ENCODE measurements at regions not wholly inside any gene's neighbourhood (a gene's known extent, or its start where the extent isn't known, plus 50 kb on each side); places are given as distances from the start of the nearest gene placed in this dataset.
"Not testable (repeated sequence)": the region's sequence is repeated elsewhere in the genome, so short reads cannot be mapped to it uniquely, and the experiment has no call there.

DNA sequence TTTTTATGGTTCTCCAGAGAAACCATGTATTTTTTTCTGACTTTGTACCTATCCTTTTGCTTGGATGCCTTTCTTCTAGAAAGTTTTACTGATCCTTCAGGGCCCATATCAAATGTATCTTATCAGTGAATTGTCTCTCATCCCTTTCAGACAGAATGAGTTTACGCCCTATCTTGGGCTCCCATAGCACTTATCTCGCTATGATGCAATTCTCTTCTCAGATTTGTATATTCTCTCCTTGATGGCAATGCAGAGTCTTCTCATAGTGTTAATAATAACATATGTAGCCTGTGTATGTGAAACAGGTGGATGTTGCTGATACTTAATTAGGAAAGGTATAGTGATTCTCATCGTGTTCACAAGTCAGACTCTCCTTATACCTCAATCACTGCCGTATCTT is 336.2 kb downstream of the UTRN start:
- no peak for DNase-seq

DNA sequence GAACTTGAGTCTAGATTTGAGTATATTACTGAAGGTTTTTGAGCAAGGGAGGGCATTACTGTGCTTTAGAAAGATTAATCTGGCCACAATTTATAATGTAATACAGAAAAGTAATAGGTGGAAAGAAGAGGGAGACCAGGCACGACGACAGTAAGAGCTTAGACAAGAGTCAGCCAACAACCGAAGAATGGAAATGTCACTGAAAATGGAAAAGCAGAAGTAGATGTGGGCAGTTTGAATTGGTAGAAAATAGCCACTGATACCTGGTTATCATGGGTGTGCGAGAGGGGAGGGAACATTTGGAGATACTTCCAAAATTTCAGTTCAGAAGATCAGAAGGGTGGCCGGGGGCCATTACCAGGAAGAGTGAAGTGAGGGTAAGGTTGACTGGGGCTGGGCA is 339.1 kb downstream of the UTRN start:
- DNase-seq: no peak

DNA sequence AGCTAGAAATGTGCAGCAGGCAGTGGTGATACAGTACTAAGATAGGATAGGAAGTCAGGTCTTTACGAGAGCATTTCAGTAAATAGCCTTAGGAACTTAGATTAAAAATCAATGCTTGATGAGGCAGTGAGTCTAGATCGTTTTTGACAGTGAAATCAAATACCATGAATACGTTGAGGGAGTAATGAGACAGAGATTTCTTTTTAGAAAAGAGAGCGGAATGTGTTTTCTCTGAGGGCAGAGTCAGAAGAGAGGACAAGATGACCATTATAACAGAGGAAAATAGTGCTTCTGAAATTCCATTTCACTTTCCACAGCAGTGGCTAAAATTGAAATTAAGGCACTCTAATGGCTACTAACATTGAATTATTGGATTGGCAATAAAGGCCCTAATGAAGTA is 339.6 kb downstream of the UTRN start:
- DNase-seq: no peak

DNA sequence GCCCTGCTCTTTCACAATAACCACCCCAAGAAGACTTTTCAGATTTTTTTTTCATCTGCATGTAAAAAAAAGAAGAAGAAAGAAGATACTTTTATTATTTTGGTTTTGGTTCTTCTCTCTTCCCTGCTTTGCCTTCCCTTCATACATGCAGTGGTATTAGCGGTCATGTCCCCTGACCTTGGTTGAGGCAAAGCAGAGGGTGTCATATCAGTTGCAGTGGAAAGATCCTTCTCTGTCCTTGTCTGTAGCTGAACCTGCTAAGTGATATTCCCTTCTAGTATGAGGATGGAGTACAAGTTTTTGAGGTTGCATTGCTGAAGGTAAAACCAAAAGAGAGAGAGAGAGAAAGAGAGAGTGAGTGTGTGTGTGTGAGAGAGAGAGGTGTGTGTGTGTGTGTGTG is 345.7 kb downstream of the UTRN start:
- no peak for DNase-seq

DNA sequence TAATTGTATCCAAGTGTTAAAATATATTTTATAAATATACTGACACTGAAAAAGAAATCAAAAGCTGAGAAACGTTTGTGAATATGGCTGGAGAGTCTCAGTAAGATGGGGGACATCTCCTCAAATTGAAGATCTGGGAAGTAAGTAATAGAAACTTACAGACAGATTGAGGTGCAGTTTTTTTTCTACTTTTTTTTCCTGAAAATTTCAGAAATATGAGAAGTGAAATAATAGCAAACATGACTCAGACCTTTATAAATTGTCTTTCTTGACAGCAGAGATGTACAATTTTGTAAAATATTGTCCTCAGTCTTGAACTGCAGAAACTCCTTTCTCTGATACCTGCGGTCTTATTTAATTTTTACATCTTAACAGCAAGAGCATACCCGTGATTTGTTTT is 347.1 kb downstream of the UTRN start:
- DNase-seq: no peak

DNA sequence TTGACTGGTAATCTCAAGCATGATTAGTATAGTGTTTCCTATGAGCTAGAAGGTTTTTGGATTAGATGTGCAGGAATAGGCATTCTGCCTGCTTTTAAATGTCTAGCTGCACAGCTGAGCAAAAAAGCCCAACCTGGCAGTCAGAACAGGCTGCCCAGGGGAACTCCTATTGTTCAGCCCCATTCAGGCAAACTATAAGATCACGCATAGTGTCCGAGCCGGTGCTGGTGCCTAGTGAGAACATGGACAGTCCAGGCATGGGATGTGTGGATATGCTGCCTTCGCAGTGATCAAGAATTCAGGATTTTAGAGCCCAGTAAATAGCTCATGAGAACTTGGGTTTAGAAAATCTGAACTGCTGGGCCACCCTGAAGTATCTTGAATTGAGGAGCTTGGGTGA is 348.8 kb downstream of the UTRN start:
- DNase-seq: no peak

DNA sequence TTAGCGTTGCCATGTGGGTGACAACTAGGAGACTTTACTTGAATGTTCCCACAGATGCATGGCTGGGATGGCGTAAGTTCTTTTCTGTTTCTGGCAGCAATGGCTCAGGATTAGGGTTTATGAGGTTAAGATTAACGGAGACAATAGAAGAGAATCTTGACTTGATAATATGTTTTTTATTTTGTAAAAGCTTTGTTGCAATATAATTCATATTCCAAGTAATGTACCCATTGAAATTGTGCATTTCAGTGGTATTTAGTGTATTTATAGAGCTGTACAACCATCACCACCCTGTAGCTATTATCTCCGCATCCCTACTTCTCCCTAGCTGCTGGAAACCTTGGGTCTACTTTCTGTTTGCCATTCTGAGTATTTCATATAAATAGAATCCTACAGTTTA is 349.2 kb downstream of the UTRN start:
- DNase-seq: no peak

DNA sequence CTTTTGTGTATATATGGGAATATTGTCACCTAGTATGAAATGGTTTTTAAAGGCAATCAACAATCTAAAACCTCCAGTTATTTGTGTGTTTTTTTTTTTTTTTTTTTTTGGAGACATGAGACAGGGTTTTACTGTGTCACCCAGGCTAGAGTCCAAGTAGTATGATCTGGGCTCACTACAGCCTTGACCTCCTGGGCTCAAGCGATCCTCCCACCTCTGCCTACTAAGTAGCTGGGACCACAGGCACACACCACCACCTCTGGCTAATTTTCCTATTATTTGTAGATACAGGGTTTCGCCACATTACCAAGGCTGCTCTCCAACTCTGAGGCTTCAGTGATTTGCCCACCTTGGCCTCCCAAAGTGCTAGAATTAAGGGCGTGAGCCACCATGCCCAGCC is 349.9 kb downstream of the UTRN start:
- no peak for DNase-seq

DNA sequence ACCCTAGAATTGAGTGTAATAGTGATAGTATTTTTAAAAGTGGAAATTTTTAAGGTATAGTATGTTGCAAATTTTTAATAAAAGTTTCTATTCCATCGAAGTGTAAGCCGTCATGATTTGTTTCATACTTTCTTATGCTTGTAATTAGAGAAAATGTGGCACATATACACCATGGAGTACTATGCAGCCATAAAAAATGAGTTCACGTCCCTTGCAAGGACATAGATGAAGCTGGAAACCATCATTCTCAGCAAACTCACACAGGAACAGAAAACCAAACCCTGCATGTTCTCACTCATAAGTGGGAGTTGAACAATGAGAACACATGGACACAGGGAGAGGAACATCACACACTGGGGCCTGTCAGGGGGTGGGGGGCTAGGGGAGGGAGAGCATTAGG is 350.9 kb downstream of the UTRN start:
- not testable (repeated sequence) for DNase-seq

DNA sequence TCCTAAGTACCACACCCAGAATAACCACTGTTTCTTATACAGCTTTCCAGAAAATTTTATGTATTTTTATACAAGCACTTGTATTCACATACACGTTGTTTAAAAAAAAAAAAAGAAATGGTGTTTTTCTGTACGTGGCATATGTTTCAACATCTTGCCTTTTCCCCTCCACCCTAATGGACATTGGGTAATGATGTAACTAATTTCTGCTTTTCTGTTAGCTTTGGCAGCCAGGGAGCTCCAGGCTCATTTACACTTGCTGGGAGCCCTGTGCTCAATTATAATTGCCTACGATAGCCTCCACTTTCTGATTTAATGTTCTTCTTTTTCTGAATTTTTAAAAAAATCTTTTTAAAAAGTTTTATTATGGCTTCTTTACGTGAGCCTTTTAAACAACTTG is 352.4 kb downstream of the UTRN start:
- DNase-seq: no peak

DNA sequence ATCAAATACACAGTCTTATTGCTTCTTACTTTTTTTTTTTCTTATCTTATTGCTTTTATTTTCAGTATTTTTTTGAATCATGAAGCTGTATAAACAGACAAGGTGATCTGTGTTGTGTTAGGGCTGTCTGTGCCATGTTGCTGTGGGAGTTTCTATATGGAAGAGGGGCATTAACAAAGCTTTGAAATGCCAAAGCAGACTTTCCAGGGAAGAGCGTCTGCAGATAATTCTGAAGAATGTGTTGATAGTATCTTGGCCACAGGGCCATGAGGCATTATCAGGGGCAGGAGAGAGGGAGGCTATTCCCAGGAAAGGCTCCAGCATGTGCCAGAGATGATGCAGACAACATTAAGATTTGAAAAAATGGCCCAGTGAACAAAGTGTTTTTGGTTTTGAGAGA is 354.5 kb downstream of the UTRN start:
- no peak for DNase-seq

DNA sequence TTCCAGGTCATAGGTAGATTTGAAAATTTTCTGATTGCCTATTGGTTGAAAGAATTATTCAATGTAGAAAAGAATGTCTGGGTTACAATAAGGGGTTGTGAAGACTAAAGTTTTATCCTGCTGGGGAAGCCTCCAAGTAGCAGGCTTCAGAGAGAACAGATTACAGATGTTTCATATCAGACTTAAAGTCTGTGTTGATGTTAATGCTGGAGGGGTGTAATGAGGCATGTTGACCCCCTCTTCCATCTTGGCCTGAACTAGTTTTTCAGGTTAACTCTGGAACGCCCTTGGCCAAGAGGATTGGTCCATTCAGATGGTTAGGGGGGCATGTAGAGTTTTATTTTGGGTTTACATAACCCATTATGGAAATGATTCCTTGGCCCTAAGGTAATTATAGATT is 356.2 kb downstream of the UTRN start:
- DNase-seq: no peak

DNA sequence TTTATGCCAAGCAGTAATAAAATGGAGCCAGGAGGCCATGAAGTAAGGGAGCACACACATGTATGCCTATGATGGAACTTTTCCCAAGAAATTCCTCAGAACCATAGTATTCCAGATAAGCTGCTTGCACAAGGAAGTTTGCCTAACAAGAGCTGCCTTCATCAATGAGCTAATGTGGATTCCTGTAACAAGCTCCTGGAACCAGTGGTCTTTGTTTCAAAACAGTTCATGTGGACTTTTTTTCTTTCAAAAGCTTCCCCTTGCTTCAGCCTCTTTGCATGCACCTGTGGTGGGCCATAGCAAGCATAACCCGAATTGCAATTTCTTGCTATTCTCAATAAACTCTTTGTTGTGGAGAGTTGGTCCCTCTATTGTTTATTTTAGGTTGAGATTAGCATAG is 359.6 kb downstream of the UTRN start:
- no peak for DNase-seq

DNA sequence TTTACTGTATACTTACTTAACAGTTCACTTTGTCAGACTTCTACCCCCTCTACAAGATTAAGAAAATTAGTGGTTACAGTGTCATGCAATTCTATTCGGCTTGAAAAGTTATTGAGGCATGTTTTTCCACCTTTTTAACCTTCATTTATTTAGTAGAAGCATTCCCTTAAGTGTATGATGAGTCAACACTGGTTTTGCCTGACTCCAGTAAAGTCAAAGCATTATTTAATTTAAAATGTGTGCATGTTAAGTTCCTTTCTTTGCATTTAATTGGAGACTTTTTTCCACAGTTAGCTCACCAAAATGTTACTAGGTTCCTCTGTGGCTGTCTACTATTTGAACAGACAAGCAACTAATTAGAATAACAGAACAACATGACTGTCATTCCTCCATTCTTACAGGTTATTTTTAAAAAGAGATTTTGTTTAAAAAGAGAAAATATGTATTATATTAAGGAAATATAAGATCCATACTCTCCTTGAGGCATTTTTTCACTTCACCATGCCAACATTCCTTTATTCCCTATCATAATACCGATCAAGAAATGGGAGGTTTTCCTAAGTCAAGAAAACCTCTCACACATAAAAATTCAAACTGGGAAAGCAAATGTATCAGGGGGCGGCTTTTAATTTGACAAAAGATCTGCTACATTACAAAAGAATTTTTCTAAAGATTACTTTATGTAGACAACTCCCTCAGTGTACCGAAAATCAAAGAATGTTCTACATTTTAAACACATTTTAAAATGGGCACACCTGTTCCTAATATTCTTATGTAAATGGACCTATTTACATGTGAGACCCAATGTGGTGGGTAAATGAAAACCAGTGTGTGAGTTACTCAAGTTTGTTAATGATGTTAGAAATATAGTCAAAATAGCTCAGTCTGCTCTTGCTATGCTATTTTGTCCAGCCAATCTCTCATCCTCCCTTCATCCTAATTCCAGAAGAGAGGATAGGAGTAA is 361.2 kb downstream of the UTRN start:
- DNase-seq: peak; percentile 27

DNA sequence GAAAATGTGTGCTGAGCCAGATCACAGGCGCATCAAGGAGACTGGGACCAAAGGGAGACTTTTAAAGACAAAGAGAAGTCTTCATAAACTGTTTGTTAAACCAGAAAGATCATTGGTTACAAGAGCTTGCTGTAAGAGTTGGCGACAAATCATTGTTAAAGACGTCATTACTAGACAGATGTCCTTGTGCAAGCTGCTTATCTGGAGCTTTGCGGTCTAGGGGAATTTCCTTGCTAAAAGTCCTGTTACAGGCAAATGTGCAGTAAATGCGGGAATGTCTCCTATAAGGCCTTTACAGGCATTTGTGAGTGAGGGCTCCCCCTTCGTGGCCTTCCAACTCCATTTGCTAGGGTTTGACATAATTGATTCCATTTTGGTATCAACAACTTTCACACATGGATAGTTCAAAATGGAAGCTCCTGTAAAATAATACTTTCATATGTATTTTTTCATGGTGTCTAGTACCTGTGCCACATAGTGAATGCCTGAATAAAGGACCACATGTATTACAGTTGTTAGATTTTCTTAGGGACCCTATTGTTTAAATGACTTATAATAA is 362.4 kb downstream of the UTRN start:
- no peak for DNase-seq

DNA sequence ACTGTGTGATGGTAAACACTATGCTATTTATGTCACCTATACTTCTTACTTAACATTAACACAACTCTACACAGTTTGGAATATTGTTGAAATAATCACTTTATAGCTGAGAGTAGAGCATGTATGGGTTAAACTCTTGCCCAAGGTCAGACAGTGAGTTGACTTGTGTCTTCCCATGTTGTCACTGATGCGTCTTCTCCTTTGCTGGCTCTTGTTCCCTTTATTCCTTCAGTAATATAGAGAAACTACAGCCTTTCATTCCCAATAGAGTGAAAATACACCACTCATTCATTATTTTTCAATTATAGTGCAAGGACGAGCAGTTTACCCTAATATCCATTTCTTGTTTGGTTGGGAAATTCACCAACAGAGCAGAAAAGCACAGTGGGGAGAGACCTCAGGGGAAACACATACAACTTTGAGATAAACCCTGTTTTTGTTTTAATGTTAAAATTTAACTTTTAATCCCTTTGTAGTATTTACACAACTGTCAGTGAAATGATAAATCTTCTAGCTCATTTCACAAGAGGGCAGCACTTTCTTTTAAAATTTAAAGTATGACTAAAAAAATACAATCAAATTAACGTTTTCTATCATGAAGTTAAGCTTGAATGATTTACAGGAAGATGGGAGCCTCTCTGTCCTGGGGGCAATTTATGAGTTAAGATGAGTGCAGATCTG is 363.0 kb downstream of the UTRN start:
- DNase-seq: no peak

DNA sequence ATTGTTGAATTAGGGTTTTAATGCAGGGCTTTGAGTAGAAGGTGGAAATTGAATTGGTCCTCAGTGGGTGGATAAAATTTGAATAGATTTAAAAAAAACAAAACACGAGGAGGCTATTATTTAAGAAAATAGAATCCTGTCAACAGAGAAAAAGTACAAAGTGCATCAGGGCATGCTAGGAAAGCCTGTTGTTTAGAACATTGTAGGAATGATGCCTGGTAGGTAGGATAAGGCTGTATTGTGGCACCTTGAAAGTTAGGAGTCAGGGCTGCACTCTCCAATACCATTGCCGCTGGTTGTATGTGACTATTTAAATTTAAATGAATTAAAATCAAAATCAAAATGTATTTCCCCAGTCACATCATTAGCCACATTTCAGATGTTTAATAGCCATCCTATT is 363.9 kb downstream of the UTRN start:
- DNase-seq: no peak

DNA sequence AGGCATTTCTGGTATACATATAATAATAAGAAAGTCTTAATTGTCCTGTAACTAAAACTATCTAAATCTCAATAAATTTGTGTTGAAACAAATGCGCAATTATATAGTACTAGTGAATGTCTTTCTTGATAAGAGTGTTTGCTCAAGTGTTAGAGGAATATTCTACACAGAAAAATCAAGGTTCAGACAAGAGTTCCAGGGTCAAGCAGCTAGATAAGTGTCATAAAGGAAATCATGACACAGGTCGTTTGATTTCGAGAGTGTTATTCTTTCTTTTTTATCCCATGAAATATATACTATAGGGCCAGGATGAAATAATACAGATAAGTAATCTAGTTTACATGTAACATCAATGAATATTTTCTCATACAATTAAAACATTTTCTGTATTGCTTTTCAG is 366.1 kb downstream of the UTRN start:
- no peak for DNase-seq

DNA sequence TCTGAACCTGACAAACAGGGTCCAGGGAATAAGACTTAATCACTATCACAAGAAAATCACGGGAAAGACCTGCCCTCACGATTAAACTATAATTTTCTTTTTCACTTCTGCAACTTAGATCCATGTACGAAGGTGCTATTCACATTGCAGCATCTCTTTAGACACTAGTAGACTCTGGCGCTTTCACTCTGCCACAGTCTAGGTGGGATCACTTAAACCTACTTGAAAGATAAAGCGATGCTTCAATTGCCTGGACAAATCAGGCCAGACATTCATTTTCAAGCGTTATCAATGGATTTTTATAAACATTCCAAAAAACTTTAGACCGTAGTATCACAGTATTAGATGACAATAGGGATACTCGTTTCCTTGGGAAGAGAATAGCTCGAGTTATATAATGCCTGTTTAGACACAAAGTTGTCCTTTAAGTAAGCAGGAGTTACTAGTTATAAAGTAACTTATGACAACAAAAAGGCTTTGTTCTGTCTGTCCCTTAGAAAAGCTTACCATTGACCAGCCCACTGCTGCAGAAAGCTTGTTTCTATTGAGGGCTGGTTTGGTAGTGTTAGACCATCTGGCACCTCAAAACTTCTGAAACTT is 367.3 kb downstream of the UTRN start:
- DNase-seq: no peak

DNA sequence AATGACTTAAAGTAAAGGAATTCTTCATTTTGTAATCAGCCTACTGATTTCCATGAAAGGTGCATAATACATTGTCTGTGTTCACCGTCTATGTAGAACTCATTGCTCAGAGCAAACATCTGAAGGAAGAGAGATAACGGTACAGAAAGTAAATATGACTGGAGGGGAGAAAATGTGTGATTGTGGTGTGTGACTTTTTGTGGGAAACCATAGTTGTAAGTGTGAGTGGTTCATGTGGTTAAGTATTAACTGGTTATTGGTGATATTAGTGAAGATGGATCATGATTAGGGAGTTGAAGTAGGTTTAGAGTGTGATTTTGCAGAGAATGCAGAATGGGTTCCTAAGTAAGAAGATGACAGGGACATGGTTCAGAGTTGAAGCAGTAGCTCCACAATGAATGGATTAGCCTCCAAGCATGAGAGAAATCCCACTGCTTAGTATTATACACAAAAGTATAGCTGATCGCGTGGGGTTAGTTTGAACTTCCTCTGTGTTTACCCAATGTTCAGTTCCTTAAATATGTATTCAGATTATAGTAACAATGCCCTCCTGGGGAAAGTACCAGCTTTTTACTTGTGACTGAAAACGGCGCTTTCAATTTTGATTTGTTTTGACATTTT is 368.9 kb downstream of the UTRN start:
- DNase-seq: no peak

DNA sequence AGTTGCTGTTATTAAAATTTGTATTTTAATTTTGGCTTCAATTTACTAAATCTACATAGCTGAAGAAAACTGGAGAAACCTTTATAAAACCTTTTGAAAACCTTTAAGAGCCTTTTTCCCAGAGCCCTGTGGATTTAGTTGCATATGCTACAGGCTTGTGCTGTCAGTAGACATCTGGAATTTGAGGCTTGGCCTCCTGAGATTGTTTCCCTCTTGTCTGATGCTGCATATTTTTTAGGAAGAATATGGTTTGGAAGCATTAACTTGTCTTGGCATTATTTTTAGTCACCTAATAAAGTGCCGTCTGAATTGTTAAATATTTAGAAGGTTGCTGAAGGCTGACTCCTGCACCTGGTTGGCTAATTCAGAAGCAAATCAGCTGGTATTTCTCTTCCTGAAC is 369.4 kb downstream of the UTRN start:
- DNase-seq: no peak

DNA sequence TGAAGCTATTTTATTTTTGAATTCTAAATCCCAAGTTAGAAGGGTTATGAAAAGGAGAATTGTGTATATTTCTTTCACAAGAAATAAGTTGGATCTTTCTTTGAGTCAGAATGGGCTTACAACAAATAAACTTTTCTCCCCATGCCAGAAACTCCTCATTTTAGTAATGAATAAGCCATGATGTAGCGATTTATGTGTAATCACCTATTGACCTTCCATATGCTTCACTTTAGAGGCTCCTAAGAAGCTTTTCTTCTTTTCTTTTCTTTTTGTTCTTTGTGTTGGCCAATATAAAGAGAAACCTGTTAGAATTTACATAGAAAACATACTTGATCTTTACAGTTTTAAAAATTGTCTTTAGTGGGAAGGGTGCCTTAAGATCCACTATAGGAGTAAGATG is 370.2 kb downstream of the UTRN start:
- no peak for DNase-seq

DNA sequence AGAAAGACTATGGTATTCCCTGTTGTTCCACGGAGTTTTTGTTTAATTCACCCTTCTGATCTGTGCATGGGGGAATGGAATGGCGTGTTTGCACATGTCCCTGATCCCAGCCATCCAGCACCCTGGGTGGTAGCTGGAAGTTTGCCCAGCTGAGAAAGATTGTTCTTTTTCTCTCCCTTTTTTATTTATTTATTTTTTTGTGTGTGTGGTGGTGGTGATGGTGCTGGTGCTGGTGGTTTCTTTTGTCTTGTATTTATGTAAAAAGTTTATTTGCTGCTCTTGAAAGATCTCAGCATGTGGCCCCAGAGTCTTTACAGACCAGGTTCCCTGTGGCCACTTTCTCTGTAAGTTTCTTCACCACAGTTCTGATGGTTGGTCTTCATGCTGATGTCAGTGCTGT is 372.6 kb downstream of the UTRN start:
- peak; percentile 78 for DNase-seq

Measured in fibroblast of skin of back (primary cell).